H1 (cell line): ENCODE measurements at regions not wholly inside any gene's neighbourhood (a gene's known extent, or its start where the extent isn't known, plus 50 kb on each side); places are given as distances from the start of the nearest gene placed in this dataset.

Source experiments
- ASH2L ChIP-seq: fragments of 200-600, 300-600 bp; sonication (generic); IDR thresholded peaks from one replicate; pipeline ENCODE4 v1.7.1; 2017; ENCODE audit warnings: low read length
- BRCA1 ChIP-seq: IDR thresholded peaks from 2 replicates; pipeline ENCODE4 v1.6.1; 2012; ENCODE audit warnings: low read depth, low read length, improper control_type of control experiment
- CHD1 ChIP-seq: IDR thresholded peaks from 2 replicates; pipeline ENCODE4 v1.6.1; 2012; ENCODE audit warnings: low read depth, low read length, improper control_type of control experiment
- EZH2 ChIP-seq: fragments of 200-600 bp; sonication (generic); IDR thresholded peaks from 2 replicates; pipeline ENCODE4 v1.7.1; 2012; ENCODE audit warnings: low read depth, mild to moderate bottlenecking, moderate library complexity, low read length, inconsistent platforms; ENCODE audit not compliant: severe bottlenecking
- JUN ChIP-seq: IDR thresholded peaks from 2 replicates; pipeline ENCODE4 v1.6.1; 2011; ENCODE audit warnings: low read depth, mild to moderate bottlenecking, improper control_type of control experiment, low read length
- PHF8 ChIP-seq: fragments of 200-600 bp; sonication (generic); conservative IDR thresholded peaks from 2 replicates; pipeline ENCODE4 v1.7.1; 2012; ENCODE audit warnings: low read depth, mild to moderate bottlenecking, inconsistent platforms, low read length, moderate library complexity
- POLR2A ChIP-seq, 2 experiments: IDR thresholded peaks; 1 replicate in 1 of 2; 2 replicates in 1 of 2; pipeline ENCODE4 v1.6.1; 2011; ENCODE audit warnings: low read depth in 2 of 2, low read length in 2 of 2, mild to moderate bottlenecking in 2 of 2; ENCODE audit errors: control extremely low read depth in 1 of 2
- POLR2AphosphoS5 ChIP-seq: IDR thresholded peaks from 2 replicates; pipeline ENCODE4 v1.6.1; 2011; ENCODE audit warnings: low read depth, low read length
- TF ChIP-seq, protein P1 (sequence below), 3 experiments: IDR thresholded peaks; 1 replicate in 2 of 3; 2 replicates in 1 of 3; pipeline versions ENCODE4 v1.5.1 to v1.6.1; 2011; ENCODE audit warnings: low read length in 3 of 3, mild to moderate bottlenecking in 3 of 3, inconsistent platforms in 2 of 3, low read depth in 1 of 3, moderate library complexity in 1 of 3; ENCODE audit not compliant: insufficient read depth in 1 of 3; ENCODE audit errors: control extremely low read depth in 1 of 3
- TF ChIP-seq, protein P2 (sequence below): fragments of 300-600 bp; sonication (generic); IDR thresholded peaks from 2 replicates; pipeline ENCODE4 v1.7.1; 2012; ENCODE audit warnings: low read length, moderate library complexity, mild to moderate bottlenecking, inconsistent platforms; ENCODE audit not compliant: insufficient replicate concordance
- TF ChIP-seq, protein P3 (sequence below): IDR thresholded peaks from 2 replicates; pipeline ENCODE4 v1.6.1; 2011; ENCODE audit warnings: low read depth, mild to moderate bottlenecking, low read length; ENCODE audit not compliant: insufficient read depth

DNA sequence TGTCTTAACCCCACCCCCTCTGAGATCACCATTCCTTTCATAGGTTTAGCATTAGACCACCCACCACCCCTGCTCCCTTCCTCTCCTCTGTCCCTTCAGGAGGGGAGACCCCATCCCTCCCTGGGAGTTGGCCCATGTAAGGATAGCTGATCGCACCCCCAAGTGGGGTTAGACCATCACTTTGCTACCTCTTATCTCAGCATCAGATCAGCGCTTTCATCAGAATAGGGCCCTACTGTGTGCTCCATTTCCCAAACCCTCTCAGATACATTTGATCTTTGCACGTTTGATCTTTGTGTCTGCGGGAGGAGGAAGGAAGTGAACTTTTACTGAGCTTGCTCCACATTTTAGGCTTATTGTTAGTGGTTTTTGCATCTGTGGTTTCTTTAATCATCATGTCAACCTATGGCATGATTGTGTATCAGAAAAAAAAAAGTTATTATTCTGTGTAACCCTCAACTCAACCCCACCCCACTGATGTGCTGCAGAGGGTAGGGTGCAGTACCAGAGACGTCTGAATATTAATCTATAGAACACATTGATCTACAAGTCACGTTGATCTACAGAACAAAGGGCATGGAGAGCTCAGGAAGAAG lies 81.2 kb downstream of the PDCL3 start:
- TF ChIP-seq POLR2AphosphoS5 (no peak), ASH2L (no peak), BRCA1 (no peak), JUN (no peak), CHD1 (no peak), POLR2A (IDR thresholded peaks at IDR 0.05; ENCODE audit: control extremely low read depth in 1 of 2, low read depth in 2 of 2, low read length in 2 of 2) (no peak), EZH2 (no peak), PHF8 (no peak)
- TF ChIP-seq, protein P1, sequence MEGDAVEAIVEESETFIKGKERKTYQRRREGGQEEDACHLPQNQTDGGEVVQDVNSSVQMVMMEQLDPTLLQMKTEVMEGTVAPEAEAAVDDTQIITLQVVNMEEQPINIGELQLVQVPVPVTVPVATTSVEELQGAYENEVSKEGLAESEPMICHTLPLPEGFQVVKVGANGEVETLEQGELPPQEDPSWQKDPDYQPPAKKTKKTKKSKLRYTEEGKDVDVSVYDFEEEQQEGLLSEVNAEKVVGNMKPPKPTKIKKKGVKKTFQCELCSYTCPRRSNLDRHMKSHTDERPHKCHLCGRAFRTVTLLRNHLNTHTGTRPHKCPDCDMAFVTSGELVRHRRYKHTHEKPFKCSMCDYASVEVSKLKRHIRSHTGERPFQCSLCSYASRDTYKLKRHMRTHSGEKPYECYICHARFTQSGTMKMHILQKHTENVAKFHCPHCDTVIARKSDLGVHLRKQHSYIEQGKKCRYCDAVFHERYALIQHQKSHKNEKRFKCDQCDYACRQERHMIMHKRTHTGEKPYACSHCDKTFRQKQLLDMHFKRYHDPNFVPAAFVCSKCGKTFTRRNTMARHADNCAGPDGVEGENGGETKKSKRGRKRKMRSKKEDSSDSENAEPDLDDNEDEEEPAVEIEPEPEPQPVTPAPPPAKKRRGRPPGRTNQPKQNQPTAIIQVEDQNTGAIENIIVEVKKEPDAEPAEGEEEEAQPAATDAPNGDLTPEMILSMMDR (IDR thresholded peaks at IDR 0.05; ENCODE audit: control extremely low read depth in 1 of 3, insufficient read depth in 1 of 3, low read depth in 1 of 3, low read length in 3 of 3), result no peak
- TF ChIP-seq, protein P2, sequence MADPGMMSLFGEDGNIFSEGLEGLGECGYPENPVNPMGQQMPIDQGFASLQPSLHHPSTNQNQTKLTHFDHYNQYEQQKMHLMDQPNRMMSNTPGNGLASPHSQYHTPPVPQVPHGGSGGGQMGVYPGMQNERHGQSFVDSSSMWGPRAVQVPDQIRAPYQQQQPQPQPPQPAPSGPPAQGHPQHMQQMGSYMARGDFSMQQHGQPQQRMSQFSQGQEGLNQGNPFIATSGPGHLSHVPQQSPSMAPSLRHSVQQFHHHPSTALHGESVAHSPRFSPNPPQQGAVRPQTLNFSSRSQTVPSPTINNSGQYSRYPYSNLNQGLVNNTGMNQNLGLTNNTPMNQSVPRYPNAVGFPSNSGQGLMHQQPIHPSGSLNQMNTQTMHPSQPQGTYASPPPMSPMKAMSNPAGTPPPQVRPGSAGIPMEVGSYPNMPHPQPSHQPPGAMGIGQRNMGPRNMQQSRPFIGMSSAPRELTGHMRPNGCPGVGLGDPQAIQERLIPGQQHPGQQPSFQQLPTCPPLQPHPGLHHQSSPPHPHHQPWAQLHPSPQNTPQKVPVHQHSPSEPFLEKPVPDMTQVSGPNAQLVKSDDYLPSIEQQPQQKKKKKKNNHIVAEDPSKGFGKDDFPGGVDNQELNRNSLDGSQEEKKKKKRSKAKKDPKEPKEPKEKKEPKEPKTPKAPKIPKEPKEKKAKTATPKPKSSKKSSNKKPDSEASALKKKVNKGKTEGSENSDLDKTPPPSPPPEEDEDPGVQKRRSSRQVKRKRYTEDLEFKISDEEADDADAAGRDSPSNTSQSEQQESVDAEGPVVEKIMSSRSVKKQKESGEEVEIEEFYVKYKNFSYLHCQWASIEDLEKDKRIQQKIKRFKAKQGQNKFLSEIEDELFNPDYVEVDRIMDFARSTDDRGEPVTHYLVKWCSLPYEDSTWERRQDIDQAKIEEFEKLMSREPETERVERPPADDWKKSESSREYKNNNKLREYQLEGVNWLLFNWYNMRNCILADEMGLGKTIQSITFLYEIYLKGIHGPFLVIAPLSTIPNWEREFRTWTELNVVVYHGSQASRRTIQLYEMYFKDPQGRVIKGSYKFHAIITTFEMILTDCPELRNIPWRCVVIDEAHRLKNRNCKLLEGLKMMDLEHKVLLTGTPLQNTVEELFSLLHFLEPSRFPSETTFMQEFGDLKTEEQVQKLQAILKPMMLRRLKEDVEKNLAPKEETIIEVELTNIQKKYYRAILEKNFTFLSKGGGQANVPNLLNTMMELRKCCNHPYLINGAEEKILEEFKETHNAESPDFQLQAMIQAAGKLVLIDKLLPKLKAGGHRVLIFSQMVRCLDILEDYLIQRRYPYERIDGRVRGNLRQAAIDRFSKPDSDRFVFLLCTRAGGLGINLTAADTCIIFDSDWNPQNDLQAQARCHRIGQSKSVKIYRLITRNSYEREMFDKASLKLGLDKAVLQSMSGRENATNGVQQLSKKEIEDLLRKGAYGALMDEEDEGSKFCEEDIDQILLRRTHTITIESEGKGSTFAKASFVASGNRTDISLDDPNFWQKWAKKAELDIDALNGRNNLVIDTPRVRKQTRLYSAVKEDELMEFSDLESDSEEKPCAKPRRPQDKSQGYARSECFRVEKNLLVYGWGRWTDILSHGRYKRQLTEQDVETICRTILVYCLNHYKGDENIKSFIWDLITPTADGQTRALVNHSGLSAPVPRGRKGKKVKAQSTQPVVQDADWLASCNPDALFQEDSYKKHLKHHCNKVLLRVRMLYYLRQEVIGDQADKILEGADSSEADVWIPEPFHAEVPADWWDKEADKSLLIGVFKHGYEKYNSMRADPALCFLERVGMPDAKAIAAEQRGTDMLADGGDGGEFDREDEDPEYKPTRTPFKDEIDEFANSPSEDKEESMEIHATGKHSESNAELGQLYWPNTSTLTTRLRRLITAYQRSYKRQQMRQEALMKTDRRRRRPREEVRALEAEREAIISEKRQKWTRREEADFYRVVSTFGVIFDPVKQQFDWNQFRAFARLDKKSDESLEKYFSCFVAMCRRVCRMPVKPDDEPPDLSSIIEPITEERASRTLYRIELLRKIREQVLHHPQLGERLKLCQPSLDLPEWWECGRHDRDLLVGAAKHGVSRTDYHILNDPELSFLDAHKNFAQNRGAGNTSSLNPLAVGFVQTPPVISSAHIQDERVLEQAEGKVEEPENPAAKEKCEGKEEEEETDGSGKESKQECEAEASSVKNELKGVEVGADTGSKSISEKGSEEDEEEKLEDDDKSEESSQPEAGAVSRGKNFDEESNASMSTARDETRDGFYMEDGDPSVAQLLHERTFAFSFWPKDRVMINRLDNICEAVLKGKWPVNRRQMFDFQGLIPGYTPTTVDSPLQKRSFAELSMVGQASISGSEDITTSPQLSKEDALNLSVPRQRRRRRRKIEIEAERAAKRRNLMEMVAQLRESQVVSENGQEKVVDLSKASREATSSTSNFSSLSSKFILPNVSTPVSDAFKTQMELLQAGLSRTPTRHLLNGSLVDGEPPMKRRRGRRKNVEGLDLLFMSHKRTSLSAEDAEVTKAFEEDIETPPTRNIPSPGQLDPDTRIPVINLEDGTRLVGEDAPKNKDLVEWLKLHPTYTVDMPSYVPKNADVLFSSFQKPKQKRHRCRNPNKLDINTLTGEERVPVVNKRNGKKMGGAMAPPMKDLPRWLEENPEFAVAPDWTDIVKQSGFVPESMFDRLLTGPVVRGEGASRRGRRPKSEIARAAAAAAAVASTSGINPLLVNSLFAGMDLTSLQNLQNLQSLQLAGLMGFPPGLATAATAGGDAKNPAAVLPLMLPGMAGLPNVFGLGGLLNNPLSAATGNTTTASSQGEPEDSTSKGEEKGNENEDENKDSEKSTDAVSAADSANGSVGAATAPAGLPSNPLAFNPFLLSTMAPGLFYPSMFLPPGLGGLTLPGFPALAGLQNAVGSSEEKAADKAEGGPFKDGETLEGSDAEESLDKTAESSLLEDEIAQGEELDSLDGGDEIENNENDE, result no peak
- TF ChIP-seq, protein P3, sequence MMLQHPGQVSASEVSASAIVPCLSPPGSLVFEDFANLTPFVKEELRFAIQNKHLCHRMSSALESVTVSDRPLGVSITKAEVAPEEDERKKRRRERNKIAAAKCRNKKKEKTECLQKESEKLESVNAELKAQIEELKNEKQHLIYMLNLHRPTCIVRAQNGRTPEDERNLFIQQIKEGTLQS, result no peak
